ENCODE measurements at regions not wholly inside any gene's neighbourhood (a gene's known extent, or its start where the extent isn't known, plus 50 kb on each side); places are given as distances from the start of the nearest gene placed in this dataset.

- TF ChIP-seq EZH2phosphoT487 (conservative IDR thresholded peaks at IDR 0.05; ENCODE audit: low read length) = no peak
- TF ChIP-seq CTCF (IDR thresholded peaks at IDR 0.05; ENCODE audit: insufficient read depth, low read length, poor library complexity, severe bottlenecking) = no peak
These were observed 465.6 kb upstream of the ZNF385D start for GRCh38 chr3:22216601-22217000.

GRCh38 chr3:22225161-22225560 lies 474.2 kb upstream of the ZNF385D start:
- Histone ChIP-seq H3K4me2 (ENCODE audit: low read depth, low read length, poor library complexity, severe bottlenecking) (no peak overlapping the region), H3K79me2 (ENCODE audit: insufficient read depth, low read length) (no peaks in the 10 kb centered on the region), H3K4me3 (ENCODE audit: insufficient read depth, low read length, poor library complexity, severe bottlenecking) (no peak overlapping the region), H3K9ac (ENCODE audit: low read length) (no peak overlapping the region), H3K36me3 (ENCODE audit: low read length) (no peaks in the 10 kb centered on the region), H2AFZ (ENCODE audit: low read depth, low read length, severe bottlenecking) (no peak overlapping the region), H3K9me2 (replicated peaks; ENCODE audit: insufficient read depth, low read length) (no peaks in the 10 kb centered on the region), H3K27ac (ENCODE audit: low read depth, low read length) (no peak overlapping the region), H3K27me3 (ENCODE audit: low read length) (no peaks in the 10 kb centered on the region), H3F3A (ENCODE audit: insufficient read depth) (no peaks in the 10 kb centered on the region), H4K20me1 (ENCODE audit: low read depth, low read length) (no peaks in the 10 kb centered on the region), H3K9me3 (ENCODE audit: insufficient read depth, low read length) (no peaks in the 10 kb centered on the region)
- TF ChIP-seq CTCF (IDR thresholded peaks at IDR 0.05; ENCODE audit: insufficient read depth, low read length, poor library complexity, severe bottlenecking) (no peak), EZH2phosphoT487 (conservative IDR thresholded peaks at IDR 0.05; ENCODE audit: low read length) (no peak)

More at GRCh38 chr3:22216601-22217000, 465.6 kb upstream of the ZNF385D start:
- H3K36me3 ChIP-seq (ENCODE audit: low read length) = no peaks in the 10 kb centered on the region
- no peak overlapping the region for H3K27ac ChIP-seq (ENCODE audit: low read depth, low read length)
- no peak overlapping the region for H3K9ac ChIP-seq (ENCODE audit: low read length)
- H3K4me3 ChIP-seq (ENCODE audit: insufficient read depth, low read length, poor library complexity, severe bottlenecking) = no peak overlapping the region
- no peaks in the 10 kb centered on the region for H3F3A ChIP-seq (ENCODE audit: insufficient read depth)
- no peaks in the 10 kb centered on the region for H3K27me3 ChIP-seq (ENCODE audit: low read length)
- H3K9me2 ChIP-seq (replicated peaks; ENCODE audit: insufficient read depth, low read length) = no peaks in the 10 kb centered on the region
- no peaks in the 10 kb centered on the region for H3K79me2 ChIP-seq (ENCODE audit: insufficient read depth, low read length)
- no peak overlapping the region for H2AFZ ChIP-seq (ENCODE audit: low read depth, low read length, severe bottlenecking)
- no peaks in the 10 kb centered on the region for H4K20me1 ChIP-seq (ENCODE audit: low read depth, low read length)
- no peak overlapping the region for H3K4me2 ChIP-seq (ENCODE audit: low read depth, low read length, poor library complexity, severe bottlenecking)
- H3K9me3 ChIP-seq (ENCODE audit: insufficient read depth, low read length) = no peaks in the 10 kb centered on the region

- H3K4me3 ChIP-seq (ENCODE audit: insufficient read depth, low read length, poor library complexity, severe bottlenecking) = no peak overlapping the region
- TF ChIP-seq CTCF (IDR thresholded peaks at IDR 0.05; ENCODE audit: insufficient read depth, low read length, poor library complexity, severe bottlenecking) (no peak), EZH2phosphoT487 (conservative IDR thresholded peaks at IDR 0.05; ENCODE audit: low read length) (no peak)
- H3K36me3 ChIP-seq (ENCODE audit: low read length) = no peaks in the 10 kb centered on the region
- H3K9me2 ChIP-seq (replicated peaks; ENCODE audit: insufficient read depth, low read length) = no peaks in the 10 kb centered on the region
- no peak overlapping the region for H3K4me2 ChIP-seq (ENCODE audit: low read depth, low read length, poor library complexity, severe bottlenecking)
- no peaks in the 10 kb centered on the region for H3K79me2 ChIP-seq (ENCODE audit: insufficient read depth, low read length)
- H4K20me1 ChIP-seq (ENCODE audit: low read depth, low read length) = no peaks in the 10 kb centered on the region
- H3K9ac ChIP-seq (ENCODE audit: low read length) = no peak overlapping the region
- H3K27ac ChIP-seq (ENCODE audit: low read depth, low read length) = no peak overlapping the region
- H3F3A ChIP-seq (ENCODE audit: insufficient read depth) = no peaks in the 10 kb centered on the region
- H3K9me3 ChIP-seq (ENCODE audit: insufficient read depth, low read length) = no peaks in the 10 kb centered on the region
- H3K27me3 ChIP-seq (ENCODE audit: low read length) = no peaks in the 10 kb centered on the region
- no peak overlapping the region for H2AFZ ChIP-seq (ENCODE audit: low read depth, low read length, severe bottlenecking)
These were observed 477.7 kb upstream of the ZNF385D start for GRCh38 chr3:22228705-22229104.
